ENCODE measurements at regions not wholly inside any gene's neighbourhood (a gene's known extent, or its start where the extent isn't known, plus 50 kb on each side); places are given as distances from the start of the nearest gene placed in this dataset.

- peak in 1 of 35 experiments; percentile 19 for DNase-seq
- CTCF ChIA-PET = no interaction called here
- no peak overlapping the region for H3K4me3 ChIP-seq (ENCODE audit: control insufficient read depth in 1 of 2, extremely low read depth in 1 of 2, low read length in 1 of 2)
- ATAC-seq (replicated peaks in 1 of 4) = no peak
- no peaks in the 10 kb centered on the region for H3K4me1 ChIP-seq (ENCODE audit: control insufficient read depth in 1 of 2, extremely low read depth in 1 of 2, insufficient read depth in 2 of 2, low read length in 2 of 2)
- no peak overlapping the region for H3K4me3 Mint-ChIP-seq
- peaks cover 0 to 4% (median 4%) of the 10 kb centered on the region in 3 donors for H3K9me3 Mint-ChIP-seq
- peaks cover 4 to 6% of the 10 kb centered on the region in 2 donors for H3K27me3 Mint-ChIP-seq
- H3K36me3 Mint-ChIP-seq = no peaks in the 10 kb centered on the region
- H3K4me1 Mint-ChIP-seq = no peaks in the 10 kb centered on the region
- no peaks in the 10 kb centered on the region for H3K36me3 ChIP-seq (ENCODE audit: control insufficient read depth in 2 of 2, extremely low read depth in 1 of 2, insufficient read depth in 1 of 2, low read length in 1 of 2)
- H3K27ac ChIP-seq (ENCODE audit: low read length) = no peak overlapping the region
- no peak overlapping the region for H3K27ac Mint-ChIP-seq
- WGBS (ENCODE audit: insufficient coverage) = 77% methylated on average over 15 of the region's 16 CpGs
- no peaks in the 10 kb centered on the region for H3K9me3 ChIP-seq
- POLR2A ChIA-PET = no interaction called here
- H3K27me3 ChIP-seq (replicated peaks in 1 of 2; ENCODE audit: control insufficient read depth in 2 of 2, extremely low read depth in 1 of 2, insufficient read depth in 2 of 2, low read length in 1 of 2) = peaks cover 0 to 22% of the 10 kb centered on the region in 2 experiments
These were observed 62.2 kb upstream of the ADAMTS2 start for GRCh38 chr5:179407191-179408175.

- DNase-seq (peak in 1 of 35 experiments; percentile 20), ATAC-seq (replicated peaks in 1 of 4) (no peak)
- H3K36me3 ChIP-seq (ENCODE audit: control insufficient read depth in 2 of 2, extremely low read depth in 1 of 2, insufficient read depth in 1 of 2, low read length in 1 of 2) = no peaks in the 10 kb centered on the region
- ChIA-PET POLR2A (interaction anchor here in 1 of 2 donors (0.6 kb wide), 2 partner anchors 9 to 33 kb away, joined by 3 to 6 read pairs; no protein-coding TSS in a partner anchor), CTCF (no interaction called here)
- H3K27me3 ChIP-seq (replicated peaks in 1 of 2; ENCODE audit: control insufficient read depth in 2 of 2, extremely low read depth in 1 of 2, insufficient read depth in 2 of 2, low read length in 1 of 2) = peaks cover 0 to 22% of the 10 kb centered on the region in 2 experiments
- WGBS (ENCODE audit: insufficient coverage) = 80% methylated on average over 11 of the region's 18 CpGs
- Mint-ChIP-seq H3K36me3 (no peaks in the 10 kb centered on the region), H3K27ac (no peak overlapping the region), H3K4me1 (no peaks in the 10 kb centered on the region), H3K27me3 (peaks cover 5 to 6% of the 10 kb centered on the region in 2 donors), H3K9me3 (peaks cover 5 to 12% (median 6%) of the 10 kb centered on the region in 3 donors), H3K4me3 (no peak overlapping the region)
- H3K9me3 ChIP-seq = no peaks in the 10 kb centered on the region
- no peak overlapping the region for H3K4me3 ChIP-seq (ENCODE audit: control insufficient read depth in 1 of 2, extremely low read depth in 1 of 2, low read length in 1 of 2)
- no peaks in the 10 kb centered on the region for H3K4me1 ChIP-seq (ENCODE audit: control insufficient read depth in 1 of 2, extremely low read depth in 1 of 2, insufficient read depth in 2 of 2, low read length in 2 of 2)
- no peak overlapping the region for H3K27ac ChIP-seq (ENCODE audit: low read length)
These were observed 61.0 kb upstream of the ADAMTS2 start for GRCh38 chr5:179406031-179406961.

GRCh38 chr5:179405426-179406030, 60.3 kb upstream of the ADAMTS2 start:
- no peak overlapping the region for H3K27ac ChIP-seq (ENCODE audit: low read length)
- ChIA-PET CTCF (no interaction called here), POLR2A (interaction anchor here in 1 of 2 donors (0.6 kb wide), 1 partner anchor 63 kb away, joined by 4 read pairs; no protein-coding TSS in a partner anchor)
- no peaks in the 10 kb centered on the region for H3K4me1 ChIP-seq (ENCODE audit: control insufficient read depth in 1 of 2, extremely low read depth in 1 of 2, insufficient read depth in 2 of 2, low read length in 2 of 2)
- ATAC-seq (replicated peaks in 1 of 4) (no peak), DNase-seq (peak in 1 of 35 experiments; percentile 23)
- H3K36me3 ChIP-seq (ENCODE audit: control insufficient read depth in 2 of 2, extremely low read depth in 1 of 2, insufficient read depth in 1 of 2, low read length in 1 of 2) = no peaks in the 10 kb centered on the region
- H3K36me3 Mint-ChIP-seq = no peaks in the 10 kb centered on the region
- no peak overlapping the region for H3K4me3 ChIP-seq (ENCODE audit: control insufficient read depth in 1 of 2, extremely low read depth in 1 of 2, low read length in 1 of 2)
- no peaks in the 10 kb centered on the region for H3K9me3 ChIP-seq
- H3K4me1 Mint-ChIP-seq = no peaks in the 10 kb centered on the region
- WGBS (ENCODE audit: insufficient coverage) = 68% methylated on average over 11 of the region's 16 CpGs
- peaks cover 10 to 19% (median 14%) of the 10 kb centered on the region in 3 donors for H3K9me3 Mint-ChIP-seq
- H3K27ac Mint-ChIP-seq = no peak overlapping the region
- H3K4me3 Mint-ChIP-seq = no peak overlapping the region
- peaks cover 0 to 22% of the 10 kb centered on the region in 2 experiments for H3K27me3 ChIP-seq (replicated peaks in 1 of 2; ENCODE audit: control insufficient read depth in 2 of 2, extremely low read depth in 1 of 2, insufficient read depth in 2 of 2, low read length in 1 of 2)
- H3K27me3 Mint-ChIP-seq = peaks cover 5 to 6% of the 10 kb centered on the region in 2 donors

- DNase-seq (peak in 1 of 35 experiments; percentile 19), ATAC-seq (replicated peaks in 1 of 4) (no peak)
- H3K27ac ChIP-seq (ENCODE audit: low read length) = no peak overlapping the region
- peaks cover 0 to 22% of the 10 kb centered on the region in 2 experiments for H3K27me3 ChIP-seq (replicated peaks in 1 of 2; ENCODE audit: control insufficient read depth in 2 of 2, extremely low read depth in 1 of 2, insufficient read depth in 2 of 2, low read length in 1 of 2)
- Mint-ChIP-seq H3K4me1 (no peaks in the 10 kb centered on the region), H3K27ac (no peak overlapping the region), H3K4me3 (no peak overlapping the region), H3K36me3 (no peaks in the 10 kb centered on the region), H3K27me3 (peaks cover 5 to 6% of the 10 kb centered on the region in 2 donors), H3K9me3 (peaks cover 12 to 23% (median 16%) of the 10 kb centered on the region in 3 donors)
- H3K9me3 ChIP-seq = no peaks in the 10 kb centered on the region
- 14% methylated on average over 1 of the region's 2 CpGs for WGBS (ENCODE audit: insufficient coverage)
- no peaks in the 10 kb centered on the region for H3K4me1 ChIP-seq (ENCODE audit: control insufficient read depth in 1 of 2, extremely low read depth in 1 of 2, insufficient read depth in 2 of 2, low read length in 2 of 2)
- no peak overlapping the region for H3K4me3 ChIP-seq (ENCODE audit: control insufficient read depth in 1 of 2, extremely low read depth in 1 of 2, low read length in 1 of 2)
- ChIA-PET POLR2A (interaction anchor here in 1 of 2 donors (0.6 kb wide), 1 partner anchor 62 kb away, joined by 4 read pairs; no protein-coding TSS in a partner anchor), CTCF (no interaction called here)
- no peaks in the 10 kb centered on the region for H3K36me3 ChIP-seq (ENCODE audit: control insufficient read depth in 2 of 2, extremely low read depth in 1 of 2, insufficient read depth in 1 of 2, low read length in 1 of 2)
These were observed 59.8 kb upstream of the ADAMTS2 start for GRCh38 chr5:179405054-179405416.

GRCh38 chr5:179404321-179405053, 59.2 kb upstream of the ADAMTS2 start:
- POLR2A ChIA-PET = no interaction called here
- Mint-ChIP-seq H3K27me3 (peaks cover 2 to 5% of the 10 kb centered on the region in 2 donors), H3K4me1 (no peaks in the 10 kb centered on the region), H3K27ac (no peak overlapping the region), H3K36me3 (no peaks in the 10 kb centered on the region), H3K9me3 (peaks cover 17 to 28% (median 20%) of the 10 kb centered on the region in 3 donors), H3K4me3 (no peak overlapping the region)
- H3K9me3 ChIP-seq = no peaks in the 10 kb centered on the region
- 79% methylated on average over 5 of the region's 6 CpGs for WGBS (ENCODE audit: insufficient coverage)
- CTCF ChIA-PET = no interaction called here
- peaks cover 0 to 22% of the 10 kb centered on the region in 2 experiments for H3K27me3 ChIP-seq (replicated peaks in 1 of 2; ENCODE audit: control insufficient read depth in 2 of 2, extremely low read depth in 1 of 2, insufficient read depth in 2 of 2, low read length in 1 of 2)
- no peak overlapping the region for H3K27ac ChIP-seq (ENCODE audit: low read length)
- no peaks in the 10 kb centered on the region for H3K4me1 ChIP-seq (ENCODE audit: control insufficient read depth in 1 of 2, extremely low read depth in 1 of 2, insufficient read depth in 2 of 2, low read length in 2 of 2)
- DNase-seq (peak in 1 of 35 experiments; percentile 11), ATAC-seq (replicated peaks in 1 of 4) (no peak)
- no peaks in the 10 kb centered on the region for H3K36me3 ChIP-seq (ENCODE audit: control insufficient read depth in 2 of 2, extremely low read depth in 1 of 2, insufficient read depth in 1 of 2, low read length in 1 of 2)
- no peak overlapping the region for H3K4me3 ChIP-seq (ENCODE audit: control insufficient read depth in 1 of 2, extremely low read depth in 1 of 2, low read length in 1 of 2)

Measured in T-cell (primary cell).